ENCODE measurements at regions not wholly inside any gene's neighbourhood (a gene's known extent, or its start where the extent isn't known, plus 50 kb on each side); places are given as distances from the start of the nearest gene placed in this dataset.

GRCh38 chr9:1411826-1412225 lies 361.7 kb downstream of the DMRT2 start:
- Histone ChIP-seq H3K4me3 (no peak overlapping the region), H3K36me3 (no peaks in the 10 kb centered on the region), H3K27ac (no peak overlapping the region), H3K27me3 (no peaks in the 10 kb centered on the region), H3K9me3 (no peaks in the 10 kb centered on the region), H3K4me1 (no peaks in the 10 kb centered on the region)
- in situ Hi-C loops (cut with MboI; ENCODE audit: low pct_ligation_motif_present in 1 of 4, low pct_unique_long_range_greater_than_20kb in 1 of 4, low sequenced_read_pairs in 3 of 4), result no loop called here
- 22 to 36% methylated on average over 2 of the region's 2 CpGs for WGBS, 2 donors (ENCODE audit: low coverage in 1 of 2)
- no peak for DNase-seq
- TF ChIP-seq CTCF (IDR thresholded peaks at IDR 0.05) (no peak), POLR2AphosphoS5 (IDR thresholded peaks at IDR 0.05) (no peak), EP300 (IDR thresholded peaks at IDR 0.05; ENCODE audit: low read depth) (no peak)
- intact Hi-C loops (cut with DNase I; ENCODE audit: low total_unique reads), result no loop called here

- DNase-seq, result no peak
- no peaks in the 10 kb centered on the region for H3K27me3 ChIP-seq
- no peaks in the 10 kb centered on the region for H3K4me1 ChIP-seq
- intact Hi-C loops (cut with DNase I; ENCODE audit: low total_unique reads), result no loop called here
- no peak overlapping the region for H3K4me3 ChIP-seq
- TF ChIP-seq CTCF (IDR thresholded peaks at IDR 0.05) (no peak), EP300 (IDR thresholded peaks at IDR 0.05; ENCODE audit: low read depth) (no peak), POLR2A (IDR thresholded peaks at IDR 0.05) (no peak), POLR2AphosphoS5 (IDR thresholded peaks at IDR 0.05) (no peak)
- no peaks in the 10 kb centered on the region for H3K36me3 ChIP-seq
- WGBS, 2 donors (ENCODE audit: low coverage in 1 of 2), result 76 to 100% methylated on average over 1 to 2 of the region's 2 CpGs
- in situ Hi-C loops (cut with MboI; ENCODE audit: low pct_ligation_motif_present in 1 of 4, low pct_unique_long_range_greater_than_20kb in 1 of 4, low sequenced_read_pairs in 3 of 4), result no loop called here
- no peak overlapping the region for H3K27ac ChIP-seq
- no peaks in the 10 kb centered on the region for H3K9me3 ChIP-seq
Observed at GRCh38 chr9:1414711-1415131, 364.6 kb downstream of the DMRT2 start.

- 57% methylated on average over 2 of the region's 2 CpGs for WGBS, 2 donors (ENCODE audit: low coverage in 1 of 2)
- Histone ChIP-seq H3K9me3 (no peaks in the 10 kb centered on the region), H3K36me3 (no peaks in the 10 kb centered on the region), H3K27me3 (no peaks in the 10 kb centered on the region), H3K4me3 (no peak overlapping the region), H3K27ac (no peak overlapping the region), H3K4me1 (no peaks in the 10 kb centered on the region)
- intact Hi-C loops (cut with DNase I; ENCODE audit: low total_unique reads), result no loop called here
- DNase-seq, result no peak
- no peak for TF ChIP-seq EP300 (IDR thresholded peaks at IDR 0.05; ENCODE audit: low read depth)
- no peak for TF ChIP-seq CTCF (IDR thresholded peaks at IDR 0.05)
- in situ Hi-C loops (cut with MboI; ENCODE audit: low pct_ligation_motif_present in 1 of 4, low pct_unique_long_range_greater_than_20kb in 1 of 4, low sequenced_read_pairs in 3 of 4), result no loop called here
Observed at GRCh38 chr9:1415146-1415545, 365.0 kb downstream of the DMRT2 start.

- Histone ChIP-seq H3K36me3 (no peaks in the 10 kb centered on the region), H3K27me3 (no peaks in the 10 kb centered on the region), H3K4me3 (no peak overlapping the region), H3K27ac (no peak overlapping the region), H3K4me1 (no peaks in the 10 kb centered on the region), H3K9me3 (no peaks in the 10 kb centered on the region)
- intact Hi-C loops (cut with DNase I; ENCODE audit: low total_unique reads), result no loop called here
- no peak for DNase-seq
- in situ Hi-C loops (cut with MboI; ENCODE audit: low pct_ligation_motif_present in 1 of 4, low pct_unique_long_range_greater_than_20kb in 1 of 4, low sequenced_read_pairs in 3 of 4), result no loop called here
- TF ChIP-seq CTCF (IDR thresholded peaks at IDR 0.05), result no peak
- no peak for TF ChIP-seq POLR2AphosphoS5 (IDR thresholded peaks at IDR 0.05)
- no peak for TF ChIP-seq EP300 (IDR thresholded peaks at IDR 0.05; ENCODE audit: low read depth)
- TF ChIP-seq POLR2A (IDR thresholded peaks at IDR 0.05), result no peak
- WGBS, 2 donors (ENCODE audit: low coverage in 1 of 2), result 52 to 67% methylated on average over 3 to 4 of the region's 4 CpGs
Observed at GRCh38 chr9:1416261-1416660, 366.1 kb downstream of the DMRT2 start.

All from transverse colon (tissue), 4 donors.